Liver (tissue), 7 donors: ENCODE measurements at regions not wholly inside any gene's neighbourhood (a gene's known extent, or its start where the extent isn't known, plus 50 kb on each side); places are given as distances from the start of the nearest gene placed in this dataset.

Source experiments
- DNase-seq: peaks from one replicate; pipeline ENCODE4 v3.0.0-alpha.2; 2017; ENCODE audit warnings: low spot score
- H3K27ac ChIP-seq, 2 donors: one replicate each; pipeline ENCODE4 v1.7.0; 2013; ENCODE audit warnings: inconsistent platforms in 2 of 2, low read length in 2 of 2, control low read depth in 1 of 2, low read depth in 1 of 2, mild to moderate bottlenecking in 1 of 2
- H3K27me3 ChIP-seq, 4 donors: one replicate each; pipeline versions ENCODE4 v1.6.1 to v1.7.0; 2013; ENCODE audit warnings: low read length in 3 of 4, inconsistent platforms in 1 of 4, mild to moderate bottlenecking in 1 of 4, moderate library complexity in 1 of 4; ENCODE audit not compliant: control insufficient read depth in 4 of 4, insufficient read depth in 4 of 4
- H3K36me3 ChIP-seq, 4 donors: one replicate each; pipeline versions ENCODE4 v1.6.1 to v1.7.0; 2013; ENCODE audit warnings: low read length in 3 of 4, mild to moderate bottlenecking in 3 of 4, low read depth in 1 of 4, moderate library complexity in 1 of 4; ENCODE audit not compliant: control insufficient read depth in 4 of 4, insufficient read depth in 3 of 4
- H3K4me1 ChIP-seq, 4 donors: one replicate each; pipeline versions ENCODE4 v1.6.1 to v1.7.0; 2013; ENCODE audit warnings: low read length in 3 of 4, mild to moderate bottlenecking in 3 of 4, moderate library complexity in 1 of 4; ENCODE audit not compliant: control insufficient read depth in 4 of 4, insufficient read depth in 4 of 4
- H3K4me3 ChIP-seq, 3 donors: one replicate each; pipeline versions ENCODE4 v1.6.1 to v1.7.0; 2013; ENCODE audit warnings: low read length in 3 of 3, control low read depth in 1 of 3, low read depth in 1 of 3, mild to moderate bottlenecking in 1 of 3
- H3K9ac ChIP-seq, 2 donors: one replicate each; pipeline ENCODE4 v1.7.0; 2013; ENCODE audit warnings: low read length in 2 of 2, mild to moderate bottlenecking in 2 of 2, moderate library complexity in 2 of 2, control low read depth in 1 of 2, low read depth in 1 of 2
- H3K9me3 ChIP-seq, 4 donors: one replicate each; pipeline versions ENCODE4 v1.6.1 to v1.7.0; 2013; ENCODE audit warnings: low read length in 3 of 4; ENCODE audit not compliant: control insufficient read depth in 4 of 4
- EGR1 ChIP-seq, 2 donors: IDR thresholded peaks; 2 replicates each; pipeline ENCODE4 v1.6.1; 2016 to 2018; ENCODE audit warnings: antibody characterized with exemption in 2 of 2, low read depth in 2 of 2
- FOXA2 ChIP-seq: IDR thresholded peaks from 2 replicates; pipeline ENCODE4 v1.6.1; 2016; ENCODE audit warnings: antibody characterized with exemption
- JUND ChIP-seq, 2 donors: IDR thresholded peaks; 2 replicates each; pipeline ENCODE4 v1.6.1; 2016; ENCODE audit warnings: antibody characterized with exemption in 2 of 2
- NR2F2 ChIP-seq: IDR thresholded peaks from 2 replicates; pipeline ENCODE4 v1.6.1; 2016; ENCODE audit warnings: antibody characterized with exemption
- RXRA ChIP-seq, 2 donors: IDR thresholded peaks; 2 replicates each; pipeline ENCODE4 v1.6.1; 2017 to 2018; ENCODE audit warnings: antibody characterized with exemption in 2 of 2, mild to moderate bottlenecking in 1 of 2
- SP1 ChIP-seq: IDR thresholded peaks from 2 replicates; pipeline ENCODE4 v1.6.1; 2018; ENCODE audit warnings: antibody characterized with exemption, mild to moderate bottlenecking
- TAF1 ChIP-seq: conservative IDR thresholded peaks from 2 replicates; pipeline ENCODE4 v1.6.1; 2016; ENCODE audit warnings: antibody characterized with exemption, mild to moderate bottlenecking
- YY1 ChIP-seq: IDR thresholded peaks from 2 replicates; pipeline ENCODE4 v1.6.1; 2016; ENCODE audit warnings: antibody characterized with exemption, mild to moderate bottlenecking
- WGBS: extraction: QIAGEN DNeasy Blood & Tissue Kit; methylation state at CpG from one replicate; pipeline ENCODE4 v1.1.7; 2013; 5-methylcytosine and 5-hydroxymethylcytosine counted together
- TF ChIP-seq, protein P1 (sequence below): IDR thresholded peaks from 2 replicates; pipeline ENCODE4 v1.6.1; 2016; ENCODE audit warnings: antibody characterized with exemption
- TF ChIP-seq, protein P2 (sequence below): IDR thresholded peaks from 2 replicates; pipeline ENCODE4 v1.6.1; 2016; ENCODE audit warnings: antibody characterized with exemption, mild to moderate bottlenecking
- TF ChIP-seq, protein P3 (sequence below): IDR thresholded peaks from 2 replicates; pipeline ENCODE4 v1.6.1; 2016; ENCODE audit warnings: antibody characterized with exemption
- TF ChIP-seq, protein P4 (sequence below): IDR thresholded peaks from 2 replicates; pipeline ENCODE4 v1.6.1; 2016; ENCODE audit warnings: antibody characterized with exemption
- donor health status: healthy.
- donor health status: healthy.
- donor health status: healthy.
- donor health status: healthy.

DNA sequence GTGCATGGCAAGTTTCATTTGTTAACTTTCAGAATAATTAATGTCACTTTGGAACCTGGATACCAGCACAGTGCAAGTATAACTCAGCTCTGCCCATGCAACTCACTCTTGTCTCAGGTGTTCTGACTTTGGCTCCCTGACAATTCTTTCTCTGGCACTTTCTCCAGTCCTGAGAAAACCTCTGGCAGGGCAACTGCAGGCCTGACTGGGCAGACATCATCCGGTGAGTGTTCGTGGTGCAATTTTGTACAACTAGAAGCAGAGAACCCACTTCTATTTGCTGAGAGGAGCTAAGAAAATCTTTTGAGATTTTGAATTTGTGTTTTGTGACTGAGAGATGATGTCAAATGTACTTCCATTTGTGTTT, 143.0 kb downstream of the AQP4 start:
- Histone ChIP-seq H3K36me3 (peaks cover 0 to 1% (median 0%) of the 10 kb centered on the region in 4 donors), H3K4me1 (no peaks in the 10 kb centered on the region), H3K9ac (no peak overlapping the region), H3K9me3 (no peaks in the 10 kb centered on the region), H3K27ac (no peak overlapping the region), H3K4me3 (no peak overlapping the region), H3K27me3 (no peaks in the 10 kb centered on the region)
- TF ChIP-seq, protein P1, sequence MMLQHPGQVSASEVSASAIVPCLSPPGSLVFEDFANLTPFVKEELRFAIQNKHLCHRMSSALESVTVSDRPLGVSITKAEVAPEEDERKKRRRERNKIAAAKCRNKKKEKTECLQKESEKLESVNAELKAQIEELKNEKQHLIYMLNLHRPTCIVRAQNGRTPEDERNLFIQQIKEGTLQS, result no peak
- TF ChIP-seq FOXA2, result no peak
- no peak for TF ChIP-seq EGR1 (IDR thresholded peaks at IDR 0.05; ENCODE audit: low read depth in 2 of 2)
- WGBS, result 48% methylated on average over 2 of the region's 2 CpGs
- DNase-seq, result no peak

DNA sequence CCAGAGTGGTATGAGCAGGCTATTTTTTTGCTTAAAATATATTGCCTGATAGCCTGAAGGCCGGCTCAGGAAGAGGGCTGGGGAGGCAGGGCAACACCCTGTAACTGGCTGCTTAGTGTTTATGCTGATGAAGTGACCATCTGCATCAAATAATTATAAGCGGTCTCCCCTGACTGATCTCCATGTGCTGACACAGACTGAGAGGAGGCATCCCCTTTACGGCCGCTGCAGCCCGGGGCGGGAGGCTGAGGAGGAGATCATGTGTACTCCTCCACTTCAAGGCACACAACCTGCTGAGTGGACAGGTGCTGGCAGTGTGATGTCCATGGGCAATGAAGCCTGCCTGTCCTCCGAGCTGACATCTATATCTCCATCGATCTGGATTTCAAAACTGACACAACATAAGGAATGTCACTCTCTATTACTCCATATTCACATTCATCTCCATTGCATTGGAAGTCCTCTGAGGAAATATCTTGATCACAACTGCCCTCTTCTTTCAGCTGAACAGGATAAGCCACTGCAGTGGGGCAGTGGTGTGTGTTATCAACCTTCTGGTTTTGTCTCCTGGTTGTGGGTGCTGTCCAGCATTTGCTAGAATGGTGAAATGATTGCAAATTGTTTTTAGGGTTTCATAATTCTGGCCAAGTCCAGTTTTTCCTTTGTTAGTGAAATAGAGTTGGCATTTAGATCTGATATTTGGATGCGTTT, 143.5 kb downstream of the AQP4 start:
- no peak overlapping the region for H3K4me3 ChIP-seq
- no peak for TF ChIP-seq NR2F2
- TF ChIP-seq, protein P2, sequence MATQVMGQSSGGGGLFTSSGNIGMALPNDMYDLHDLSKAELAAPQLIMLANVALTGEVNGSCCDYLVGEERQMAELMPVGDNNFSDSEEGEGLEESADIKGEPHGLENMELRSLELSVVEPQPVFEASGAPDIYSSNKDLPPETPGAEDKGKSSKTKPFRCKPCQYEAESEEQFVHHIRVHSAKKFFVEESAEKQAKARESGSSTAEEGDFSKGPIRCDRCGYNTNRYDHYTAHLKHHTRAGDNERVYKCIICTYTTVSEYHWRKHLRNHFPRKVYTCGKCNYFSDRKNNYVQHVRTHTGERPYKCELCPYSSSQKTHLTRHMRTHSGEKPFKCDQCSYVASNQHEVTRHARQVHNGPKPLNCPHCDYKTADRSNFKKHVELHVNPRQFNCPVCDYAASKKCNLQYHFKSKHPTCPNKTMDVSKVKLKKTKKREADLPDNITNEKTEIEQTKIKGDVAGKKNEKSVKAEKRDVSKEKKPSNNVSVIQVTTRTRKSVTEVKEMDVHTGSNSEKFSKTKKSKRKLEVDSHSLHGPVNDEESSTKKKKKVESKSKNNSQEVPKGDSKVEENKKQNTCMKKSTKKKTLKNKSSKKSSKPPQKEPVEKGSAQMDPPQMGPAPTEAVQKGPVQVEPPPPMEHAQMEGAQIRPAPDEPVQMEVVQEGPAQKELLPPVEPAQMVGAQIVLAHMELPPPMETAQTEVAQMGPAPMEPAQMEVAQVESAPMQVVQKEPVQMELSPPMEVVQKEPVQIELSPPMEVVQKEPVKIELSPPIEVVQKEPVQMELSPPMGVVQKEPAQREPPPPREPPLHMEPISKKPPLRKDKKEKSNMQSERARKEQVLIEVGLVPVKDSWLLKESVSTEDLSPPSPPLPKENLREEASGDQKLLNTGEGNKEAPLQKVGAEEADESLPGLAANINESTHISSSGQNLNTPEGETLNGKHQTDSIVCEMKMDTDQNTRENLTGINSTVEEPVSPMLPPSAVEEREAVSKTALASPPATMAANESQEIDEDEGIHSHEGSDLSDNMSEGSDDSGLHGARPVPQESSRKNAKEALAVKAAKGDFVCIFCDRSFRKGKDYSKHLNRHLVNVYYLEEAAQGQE, result peak; percentile 84
- no peak for DNase-seq
- H3K9ac ChIP-seq, result no peak overlapping the region
- WGBS, result 90% methylated on average over 9 of the region's 9 CpGs
- H3K27ac ChIP-seq, result no peak overlapping the region
- H3K4me1 ChIP-seq, result no peaks in the 10 kb centered on the region
- peaks cover 0 to 1% (median 0%) of the 10 kb centered on the region in 4 donors for H3K36me3 ChIP-seq
- H3K9me3 ChIP-seq, result no peaks in the 10 kb centered on the region
- H3K27me3 ChIP-seq, result no peaks in the 10 kb centered on the region

DNA sequence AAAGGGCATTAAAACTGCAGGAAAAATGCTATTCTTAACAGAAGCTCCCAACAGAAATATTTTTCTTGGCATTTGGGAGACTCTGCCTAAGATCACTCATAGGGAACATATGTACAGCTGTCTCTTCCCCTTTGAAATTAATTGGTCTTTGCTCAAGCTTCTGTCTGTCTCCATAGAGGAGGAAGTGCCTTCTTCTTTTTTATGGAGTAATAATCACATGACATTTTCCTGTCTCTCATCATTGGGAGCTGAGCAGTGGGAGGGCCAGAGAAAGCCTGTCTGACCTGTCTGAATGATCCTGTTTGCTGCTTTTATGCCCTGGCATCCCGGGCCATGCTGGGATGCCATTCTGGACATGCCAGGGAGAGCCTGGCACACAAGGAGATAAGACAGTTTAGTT, 145.6 kb downstream of the AQP4 start:
- DNase-seq, result no peak
- 73% methylated on average over 1 of the region's 1 CpG for WGBS
- Histone ChIP-seq H3K9ac (no peak overlapping the region), H3K27ac (no peak overlapping the region), H3K4me3 (no peak overlapping the region), H3K4me1 (no peaks in the 10 kb centered on the region), H3K27me3 (no peaks in the 10 kb centered on the region), H3K36me3 (peaks cover 0 to 1% (median 0%) of the 10 kb centered on the region in 4 donors), H3K9me3 (no peaks in the 10 kb centered on the region)
- TF ChIP-seq FOXA2 (no peak), RXRA (IDR thresholded peaks at IDR 0.05) (no peak), TAF1 (no peak)

DNA sequence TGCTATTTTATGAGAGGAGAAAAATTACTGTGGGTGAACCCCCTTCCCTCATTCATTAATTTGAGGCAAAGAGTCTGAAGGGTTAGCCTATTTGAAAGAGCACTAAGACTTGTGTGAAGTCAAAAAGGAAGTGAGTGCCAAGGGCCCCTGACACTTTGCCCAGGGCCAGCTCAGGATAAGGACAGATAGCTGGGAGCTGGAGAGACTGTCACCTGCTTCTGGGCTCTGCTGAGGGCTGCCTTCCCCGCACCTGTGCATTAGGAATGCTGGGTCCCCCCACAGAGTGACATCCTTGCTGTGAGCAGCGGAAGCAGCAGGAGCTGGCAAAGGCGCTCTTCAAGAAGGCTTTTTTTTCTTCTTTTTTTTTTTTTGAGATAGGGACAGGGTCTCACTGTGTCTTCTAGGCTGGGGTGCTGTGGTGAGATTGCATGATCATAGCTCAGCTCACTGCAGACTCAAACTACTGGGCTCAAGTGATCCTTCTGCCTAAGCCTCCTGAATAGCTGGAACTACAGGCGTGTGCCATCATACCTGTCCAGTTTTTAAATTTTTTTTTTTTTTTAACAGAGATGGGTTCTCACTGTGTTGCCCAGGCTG, 148.3 kb downstream of the AQP4 start:
- DNase-seq, result no peak
- H3K9ac ChIP-seq, result no peak overlapping the region
- no peak overlapping the region for H3K4me3 ChIP-seq
- no peaks in the 10 kb centered on the region for H3K4me1 ChIP-seq
- no peaks in the 10 kb centered on the region for H3K27me3 ChIP-seq
- no peaks in the 10 kb centered on the region for H3K9me3 ChIP-seq
- no peak overlapping the region for H3K27ac ChIP-seq
- TF ChIP-seq, protein P2, result no peak
- TF ChIP-seq SP1 (no peak), YY1 (no peak), JUND (IDR thresholded peaks at IDR 0.05) (no peak), TAF1 (no peak), FOXA2 (no peak)
- TF ChIP-seq, protein P3, sequence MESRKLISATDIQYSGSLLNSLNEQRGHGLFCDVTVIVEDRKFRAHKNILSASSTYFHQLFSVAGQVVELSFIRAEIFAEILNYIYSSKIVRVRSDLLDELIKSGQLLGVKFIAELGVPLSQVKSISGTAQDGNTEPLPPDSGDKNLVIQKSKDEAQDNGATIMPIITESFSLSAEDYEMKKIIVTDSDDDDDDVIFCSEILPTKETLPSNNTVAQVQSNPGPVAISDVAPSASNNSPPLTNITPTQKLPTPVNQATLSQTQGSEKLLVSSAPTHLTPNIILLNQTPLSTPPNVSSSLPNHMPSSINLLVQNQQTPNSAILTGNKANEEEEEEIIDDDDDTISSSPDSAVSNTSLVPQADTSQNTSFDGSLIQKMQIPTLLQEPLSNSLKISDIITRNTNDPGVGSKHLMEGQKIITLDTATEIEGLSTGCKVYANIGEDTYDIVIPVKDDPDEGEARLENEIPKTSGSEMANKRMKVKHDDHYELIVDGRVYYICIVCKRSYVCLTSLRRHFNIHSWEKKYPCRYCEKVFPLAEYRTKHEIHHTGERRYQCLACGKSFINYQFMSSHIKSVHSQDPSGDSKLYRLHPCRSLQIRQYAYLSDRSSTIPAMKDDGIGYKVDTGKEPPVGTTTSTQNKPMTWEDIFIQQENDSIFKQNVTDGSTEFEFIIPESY, result no peak
- TF ChIP-seq, protein P4, sequence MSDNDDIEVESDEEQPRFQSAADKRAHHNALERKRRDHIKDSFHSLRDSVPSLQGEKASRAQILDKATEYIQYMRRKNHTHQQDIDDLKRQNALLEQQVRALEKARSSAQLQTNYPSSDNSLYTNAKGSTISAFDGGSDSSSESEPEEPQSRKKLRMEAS, result no peak
- H3K36me3 ChIP-seq, result peaks cover 0 to 1% (median 0%) of the 10 kb centered on the region in 4 donors
- 87% methylated on average over 4 of the region's 4 CpGs for WGBS
